HG02943 (cell line): ENCODE measurements at regions not wholly inside any gene's neighbourhood (a gene's known extent, or its start where the extent isn't known, plus 50 kb on each side); places are given as distances from the start of the nearest gene placed in this dataset.

Source experiments
- ATAC-seq: cut with Tn5 transposase; IDR thresholded peaks from one replicate; pipeline ENCODE4 v1.9.1; 2021; ENCODE audit warnings: mild to moderate bottlenecking, low read depth, moderate library complexity; ENCODE audit not compliant: unreplicated experiment

DNA sequence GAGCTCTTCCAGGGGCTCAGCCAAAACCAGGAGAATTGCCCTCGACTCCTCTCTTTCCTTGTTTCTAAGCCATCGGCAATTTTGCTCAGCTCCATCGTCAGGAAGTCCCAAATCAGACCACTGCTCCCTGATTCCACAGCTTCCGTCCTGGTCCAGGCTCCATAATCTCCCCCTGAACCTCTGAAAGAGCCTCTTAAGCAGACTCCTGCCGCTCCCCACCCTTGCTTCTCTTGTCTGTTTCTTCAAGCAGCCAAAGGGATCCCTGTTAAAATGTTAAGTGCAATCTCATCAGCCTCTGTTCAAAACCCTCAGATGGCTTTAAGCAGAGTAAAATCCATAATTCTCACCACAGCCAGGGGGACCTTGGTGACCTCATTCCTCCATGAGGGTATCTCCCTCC lies 244.7 kb upstream of the SPTLC3 start:
- ATAC-seq, result no peak

DNA sequence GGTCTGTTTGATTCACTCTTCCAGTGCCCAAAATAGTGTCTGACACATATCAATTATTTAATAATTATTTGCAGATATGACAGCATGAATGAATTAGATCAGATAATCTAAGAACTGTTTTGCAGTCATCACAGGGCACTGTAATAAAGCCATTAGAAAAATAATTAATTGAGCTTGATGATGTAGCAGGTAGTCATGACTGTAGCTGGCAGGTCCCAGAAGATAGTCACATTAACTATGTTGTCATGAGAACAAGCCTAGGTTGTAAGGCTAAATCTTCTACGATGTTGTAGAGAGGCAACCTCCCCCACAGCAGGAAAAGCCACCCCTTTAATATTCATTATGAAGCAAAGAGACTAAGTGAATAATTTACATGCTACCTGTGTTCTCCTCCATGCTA lies 243.9 kb upstream of the SPTLC3 start:
- ATAC-seq, result no peak

DNA sequence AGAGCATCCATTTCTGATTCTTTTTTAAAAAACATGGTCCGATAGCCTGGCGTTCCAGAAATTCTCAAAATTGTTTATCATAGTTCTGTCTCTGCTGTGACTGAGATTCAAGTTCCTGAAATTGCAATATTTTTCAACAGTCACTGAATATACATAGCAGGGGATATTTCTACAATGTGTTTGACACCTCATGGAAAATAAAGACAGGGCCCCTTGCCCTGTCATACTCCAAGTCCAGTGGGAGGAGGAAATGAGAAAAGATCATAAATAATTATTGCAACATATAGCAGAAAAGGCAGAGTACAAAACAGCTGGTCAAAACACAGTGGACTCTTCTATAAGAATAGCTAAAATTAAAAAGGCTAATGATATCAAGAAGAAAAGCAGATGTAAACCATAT lies 234.8 kb upstream of the SPTLC3 start:
- ATAC-seq, result no peak

DNA sequence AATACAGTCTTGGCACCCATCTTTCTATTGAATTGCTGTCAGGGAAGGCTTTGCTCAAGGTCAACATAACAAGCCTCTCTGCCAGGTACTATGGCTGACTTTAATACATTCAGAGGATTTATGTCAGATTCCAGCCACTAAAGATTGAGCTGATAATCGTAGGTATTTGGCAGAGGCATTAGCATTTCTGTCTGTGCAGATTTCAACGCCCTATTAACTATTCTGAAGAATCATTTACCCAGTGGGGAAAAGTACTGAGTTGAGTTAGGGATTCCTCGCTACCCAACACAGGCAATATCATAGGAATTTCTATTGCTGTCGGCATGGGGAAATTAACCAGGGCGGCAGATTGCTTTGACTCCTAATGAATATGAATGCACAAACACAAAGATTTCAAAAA lies 233.7 kb upstream of the SPTLC3 start:
- ATAC-seq, result no peak

DNA sequence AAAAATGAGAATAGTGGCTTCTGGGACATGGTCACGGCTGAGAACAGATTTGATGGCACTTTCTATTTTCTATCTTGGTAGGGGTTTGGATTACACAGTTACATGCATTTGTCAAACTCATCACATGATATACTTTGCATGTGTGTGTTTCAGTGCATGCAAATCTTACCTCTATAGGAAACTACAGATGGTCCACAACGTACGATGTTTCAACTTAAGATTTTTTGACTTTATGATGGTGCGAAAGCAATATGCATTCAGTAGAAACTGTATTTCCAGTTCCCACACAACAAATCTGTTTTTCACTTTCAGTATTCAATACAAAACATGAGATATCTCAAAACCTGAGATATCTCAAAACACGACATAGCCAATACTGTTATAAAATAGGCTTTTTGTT lies 231.8 kb upstream of the SPTLC3 start:
- no peak for ATAC-seq

DNA sequence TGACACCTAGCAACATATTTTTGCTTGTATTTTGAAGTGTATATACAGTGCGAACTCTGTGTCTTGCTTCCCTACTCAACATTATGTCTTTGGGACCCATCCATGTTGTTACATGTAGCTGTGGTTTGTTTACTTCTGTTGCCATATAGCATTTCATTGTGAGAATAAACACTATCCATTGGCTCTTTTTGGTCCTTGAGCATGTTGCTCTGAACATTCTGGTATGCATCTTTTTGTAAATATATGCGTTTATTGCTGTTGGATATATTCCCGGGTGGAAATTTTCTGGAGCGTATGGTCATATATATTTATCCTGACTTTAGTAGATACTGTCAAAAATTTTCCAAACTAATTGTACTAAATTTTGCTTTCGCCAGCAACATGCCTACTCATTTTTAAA lies 222.5 kb upstream of the SPTLC3 start:
- no peak for ATAC-seq

DNA sequence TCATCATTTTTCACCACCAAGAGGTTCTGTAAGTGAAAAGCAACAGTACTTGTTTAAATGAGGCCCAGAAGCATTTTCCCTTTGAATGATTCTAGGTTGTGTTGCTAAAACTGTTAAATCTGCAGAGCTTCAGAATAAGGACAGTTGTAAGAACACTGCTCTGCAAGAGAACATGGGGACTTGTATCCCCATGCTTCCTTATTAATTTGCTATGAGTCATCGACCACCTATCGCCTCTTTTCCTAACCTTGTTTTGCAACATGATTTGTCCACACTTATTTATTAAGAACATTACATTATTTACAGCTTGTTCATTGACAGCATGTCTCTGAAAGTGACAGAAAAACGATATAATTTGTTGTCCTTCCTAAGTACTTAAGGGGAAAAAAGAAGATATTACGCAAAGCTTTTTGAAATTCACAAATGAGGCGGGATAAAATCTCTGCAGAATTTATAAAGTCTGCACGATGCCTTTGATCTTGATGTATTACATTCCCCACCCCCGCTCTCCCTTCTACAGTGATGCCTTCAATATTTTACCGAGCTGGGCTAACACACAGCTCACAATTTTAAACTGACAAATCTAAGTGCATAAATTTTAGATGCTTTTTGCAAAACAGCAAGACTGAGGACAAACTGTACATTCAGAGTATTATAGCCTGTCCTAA lies 220.0 kb upstream of the SPTLC3 start:
- ATAC-seq, result no peak

DNA sequence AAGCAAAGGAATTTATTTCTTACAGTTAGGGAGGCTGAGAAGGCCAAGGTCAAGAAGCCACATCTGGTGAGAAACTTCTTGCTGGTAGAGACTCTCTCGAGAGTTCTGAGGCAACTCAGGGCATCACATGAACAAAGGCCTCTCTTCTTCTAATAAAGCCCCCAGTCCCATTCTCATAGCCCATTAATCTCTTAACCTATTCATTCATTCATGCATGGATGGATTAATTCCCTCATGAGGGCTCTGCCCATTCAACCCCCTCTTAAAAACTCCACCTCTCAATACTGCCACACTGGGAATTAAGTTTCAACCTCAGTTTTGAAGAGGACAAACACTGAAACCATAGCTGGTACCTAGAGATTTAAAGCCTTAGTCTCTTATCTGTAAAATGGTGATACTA lies 217.9 kb upstream of the SPTLC3 start:
- no peak for ATAC-seq

DNA sequence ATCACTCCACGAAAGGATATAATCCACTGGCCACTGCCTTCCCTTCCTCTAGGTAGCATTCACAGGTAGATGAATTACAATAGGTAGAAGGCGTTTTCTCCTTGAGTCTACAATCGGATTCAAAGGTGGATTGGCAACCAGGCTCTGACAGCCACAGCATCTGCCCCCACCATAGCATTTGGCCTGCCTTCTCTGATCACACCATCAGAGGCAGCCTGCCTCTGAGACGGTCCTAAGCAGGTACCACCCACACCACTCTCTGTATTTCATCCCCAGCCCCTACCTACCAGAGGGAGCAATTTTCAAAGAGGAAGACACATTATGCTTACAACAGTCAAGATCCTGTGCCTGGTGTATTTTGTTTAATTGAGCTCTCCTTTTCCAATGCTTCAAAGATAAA lies 210.5 kb upstream of the SPTLC3 start:
- ATAC-seq, result no peak

DNA sequence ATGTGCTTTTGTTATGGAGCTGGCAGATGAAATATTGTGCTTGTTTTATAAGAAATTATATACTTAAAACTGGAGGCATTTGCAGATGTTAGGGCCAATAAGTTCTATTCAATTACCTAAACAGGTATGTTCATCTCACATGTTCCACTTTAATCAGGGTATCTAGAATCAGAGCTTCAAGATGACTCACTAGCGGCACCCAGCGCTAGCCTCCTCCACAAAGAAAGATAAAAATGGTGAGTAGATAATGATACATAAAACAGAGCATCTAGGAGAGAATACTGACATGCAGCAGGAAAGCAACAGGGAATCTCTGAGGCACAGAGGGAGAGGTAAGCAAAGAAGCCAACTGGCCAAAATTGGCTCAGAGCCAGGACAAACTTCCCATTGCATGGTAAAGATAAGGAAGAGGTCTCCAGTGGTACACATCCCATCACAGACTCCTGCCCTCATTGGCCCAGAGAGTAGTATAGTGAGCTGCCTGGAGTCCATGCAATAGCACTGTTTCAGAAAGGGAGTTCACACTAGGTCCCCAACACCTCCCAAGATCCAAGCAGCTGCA lies 200.7 kb upstream of the SPTLC3 start:
- ATAC-seq, result no peak

DNA sequence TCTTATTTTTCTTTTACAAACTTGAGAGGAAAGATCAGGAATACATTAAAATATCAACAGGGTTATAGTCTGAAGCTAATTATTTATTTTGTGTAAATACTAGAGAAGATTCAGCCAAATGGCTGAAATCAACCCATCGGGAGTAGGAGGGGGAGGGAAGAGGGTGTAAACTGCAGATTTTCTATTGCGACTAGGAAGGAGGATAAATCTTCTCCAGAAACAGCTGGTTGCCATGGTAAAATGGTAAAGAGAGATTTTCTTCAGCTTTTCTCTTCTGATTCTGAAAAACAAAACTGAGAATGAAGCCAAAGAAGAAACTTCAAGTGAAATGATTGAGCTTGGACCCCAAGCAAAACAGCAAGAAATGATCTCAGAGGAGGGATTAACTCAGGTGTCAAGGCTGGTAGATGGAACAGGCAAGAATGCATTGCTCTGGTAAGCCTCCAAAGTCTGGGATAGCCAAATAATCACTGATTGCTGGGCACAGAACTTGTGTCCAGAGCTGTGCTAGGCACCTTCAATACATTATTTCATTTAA lies 193.5 kb upstream of the SPTLC3 start:
- no peak for ATAC-seq

DNA sequence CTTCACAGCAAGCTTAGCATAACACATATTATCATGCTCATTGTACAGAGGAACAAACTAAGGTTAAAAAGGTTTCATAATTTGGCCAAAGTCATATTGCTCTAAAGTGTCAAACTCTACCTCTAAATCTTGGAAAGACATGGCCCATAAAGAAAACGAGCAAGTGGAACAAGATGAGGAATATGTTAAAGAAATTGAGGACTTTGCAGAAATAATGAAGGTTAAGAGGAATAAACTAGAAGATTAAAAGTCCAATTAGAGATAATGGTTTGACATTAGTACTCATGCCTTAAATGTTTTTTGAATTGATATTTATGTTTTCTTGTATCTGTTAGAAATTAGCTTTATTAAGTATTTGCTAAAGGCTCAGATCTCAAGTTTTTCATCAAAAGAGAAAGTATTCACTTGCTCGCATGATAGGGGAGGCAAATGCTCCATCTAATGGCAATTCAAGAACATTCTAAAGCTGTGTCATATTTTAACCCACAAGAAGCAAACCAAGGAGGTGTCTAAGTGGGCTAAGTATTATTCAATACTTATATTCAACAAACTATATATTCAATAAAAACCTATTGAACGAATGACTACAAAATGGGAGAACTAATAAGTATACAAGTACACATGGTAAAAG lies 192.9 kb upstream of the SPTLC3 start:
- ATAC-seq, result no peak

DNA sequence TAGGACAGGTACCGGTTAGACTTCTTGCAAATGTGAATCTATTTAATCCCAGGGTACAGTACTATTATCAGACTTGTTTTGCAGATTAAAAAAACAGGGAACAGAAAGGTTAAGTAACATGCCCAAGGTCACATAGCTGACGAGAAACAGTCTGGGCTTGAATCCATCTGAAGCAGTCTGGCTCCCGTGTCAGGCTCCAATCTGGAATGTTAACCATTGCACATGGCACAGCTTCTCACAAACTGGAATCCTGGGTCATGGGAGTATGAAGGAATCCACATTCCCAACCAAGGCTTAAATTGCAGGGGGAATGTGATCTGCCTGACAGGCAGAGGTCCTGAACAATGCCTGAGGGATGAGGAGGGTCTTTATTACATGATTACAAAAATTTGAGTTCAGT lies 187.5 kb upstream of the SPTLC3 start:
- ATAC-seq, result no peak

DNA sequence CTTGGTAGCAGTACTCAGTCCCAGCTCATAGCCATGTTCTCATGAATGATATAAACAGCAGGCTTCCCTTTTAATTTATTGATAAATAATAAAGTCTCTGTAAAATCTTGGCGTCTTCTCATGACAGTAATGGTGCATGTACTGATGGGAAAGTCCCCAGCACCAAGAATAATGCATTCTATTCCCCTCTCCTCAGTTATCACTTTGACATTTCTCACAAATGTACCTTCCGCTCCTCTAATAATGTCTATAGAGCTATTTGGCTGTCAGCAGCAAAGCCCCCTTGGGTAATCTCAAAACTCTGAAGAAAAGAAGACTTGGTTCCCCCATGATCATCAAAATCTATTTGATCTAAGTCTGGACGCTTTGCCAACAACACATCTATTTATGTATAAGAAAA lies 185.0 kb upstream of the SPTLC3 start:
- ATAC-seq, result no peak

DNA sequence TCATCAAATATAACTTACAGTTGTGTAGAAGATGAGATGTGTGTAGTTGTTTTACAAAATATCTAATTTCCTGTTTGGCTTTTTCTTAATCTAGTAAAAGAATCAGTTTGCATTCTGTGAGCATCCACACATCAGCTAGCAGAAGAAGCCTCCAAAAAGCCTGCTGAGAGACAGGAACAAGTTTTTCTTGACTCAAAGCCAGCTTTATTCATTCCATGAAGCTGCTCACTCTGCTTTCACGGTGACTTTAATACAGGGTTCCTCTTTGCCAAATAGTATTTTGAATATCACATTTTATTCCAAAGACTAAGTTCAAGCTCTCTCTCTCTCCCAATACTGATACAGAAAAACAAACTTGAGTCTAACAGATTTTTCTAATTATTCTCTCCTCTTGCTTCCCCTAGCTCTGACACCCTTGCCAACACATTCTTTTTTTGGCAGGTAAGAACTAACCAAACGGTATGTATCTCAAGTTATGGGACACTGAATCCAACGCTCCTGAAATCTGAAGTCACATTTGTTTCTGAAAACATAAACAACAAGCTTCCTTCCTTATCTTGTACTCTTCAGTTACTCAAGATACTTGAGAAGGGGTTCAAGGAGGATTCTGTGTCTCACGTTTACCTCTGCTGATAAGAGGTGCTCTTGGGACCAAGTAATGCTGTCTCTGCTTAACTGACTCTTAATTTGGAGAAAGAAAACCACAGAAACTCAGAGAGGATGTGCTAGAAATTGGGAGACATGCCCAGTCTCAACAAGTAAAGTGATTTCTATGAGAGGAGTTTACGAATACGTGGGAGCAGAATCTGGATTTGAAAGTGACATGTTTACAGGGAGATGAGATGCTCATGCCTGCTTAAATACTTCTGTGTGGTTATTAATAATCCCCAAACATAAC lies 184.2 kb upstream of the SPTLC3 start:
- no peak for ATAC-seq

DNA sequence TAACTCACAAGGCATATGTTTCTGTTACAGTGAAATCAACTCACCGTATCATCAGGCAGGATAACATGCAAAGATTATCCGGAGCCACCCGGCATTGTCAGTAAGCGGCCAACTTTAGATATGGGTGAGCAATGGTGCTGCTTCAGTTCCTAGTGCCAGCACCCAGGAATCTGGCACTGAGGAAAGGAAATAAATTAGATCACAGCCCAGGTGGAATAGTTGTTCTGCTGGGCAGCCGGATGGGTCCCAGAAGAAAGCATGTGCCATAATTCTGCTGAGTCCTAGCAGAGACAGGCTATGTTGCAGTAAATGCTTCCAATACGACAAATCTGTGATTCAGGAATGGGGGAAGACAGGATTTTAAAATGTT lies 183.6 kb upstream of the SPTLC3 start:
- ATAC-seq, result no peak

DNA sequence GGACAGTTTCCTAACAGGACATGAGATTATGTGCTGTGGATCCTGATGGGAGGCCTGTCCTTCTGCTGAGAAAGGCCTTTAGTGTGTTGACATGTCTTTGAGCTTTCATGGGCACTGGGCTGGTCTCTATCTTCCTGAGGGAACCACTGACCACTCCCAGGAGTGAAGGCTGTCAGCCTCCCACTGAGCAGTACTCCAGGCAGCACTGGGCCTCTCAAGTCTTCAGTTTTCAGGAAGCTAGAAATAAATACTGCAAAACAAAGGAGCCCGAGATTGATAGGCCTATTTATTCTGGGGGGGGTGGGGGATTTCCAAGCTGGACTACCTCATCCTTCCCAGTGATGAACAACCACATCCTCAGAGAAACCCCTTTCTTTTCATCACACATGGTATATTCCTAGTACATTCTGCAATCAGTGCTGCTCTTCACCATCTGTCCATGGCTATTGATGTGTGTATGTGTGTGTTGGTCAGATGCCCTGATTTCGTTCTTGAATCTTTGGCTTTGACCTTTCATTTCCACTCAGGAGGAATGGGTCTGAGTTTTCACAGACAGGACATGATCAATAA lies 180.9 kb upstream of the SPTLC3 start:
- no peak for ATAC-seq

DNA sequence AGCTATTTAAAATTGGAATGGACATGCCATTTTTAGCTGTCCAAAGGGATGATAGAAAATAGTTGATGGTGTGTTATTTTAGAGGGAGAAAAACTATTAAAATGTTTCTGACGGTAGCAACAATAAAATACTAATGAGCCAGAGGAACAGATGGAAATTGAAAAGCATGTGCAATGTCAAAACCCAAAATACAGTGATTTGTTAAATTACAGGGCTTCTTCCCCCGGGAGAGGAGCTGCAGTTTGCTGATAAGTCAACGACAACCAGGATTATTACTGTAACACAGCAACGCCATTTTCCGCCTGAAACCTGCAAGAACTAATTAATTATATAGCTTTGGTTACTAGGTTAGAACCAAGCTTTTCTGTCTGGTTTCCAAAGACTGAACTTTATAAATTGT lies 179.6 kb upstream of the SPTLC3 start:
- ATAC-seq, result no peak

DNA sequence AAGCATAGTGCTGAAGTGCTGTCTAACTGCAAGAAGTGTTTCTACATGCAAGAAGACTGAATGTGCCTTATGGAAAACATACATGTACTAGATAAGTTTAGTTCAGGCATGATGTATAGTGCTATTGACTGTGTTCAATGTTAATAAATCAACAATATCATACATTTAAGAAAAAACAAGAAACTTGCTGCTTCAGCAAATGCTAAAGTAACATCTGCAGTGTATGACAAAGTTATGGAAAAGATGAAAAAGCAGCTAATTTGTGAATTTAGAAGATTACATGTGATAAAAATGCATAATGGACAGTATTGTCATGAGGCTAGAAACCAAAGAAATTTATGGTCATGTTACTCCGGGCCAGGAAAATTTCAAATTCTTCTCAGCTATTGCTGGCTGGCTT lies 174.9 kb upstream of the SPTLC3 start:
- no peak for ATAC-seq

DNA sequence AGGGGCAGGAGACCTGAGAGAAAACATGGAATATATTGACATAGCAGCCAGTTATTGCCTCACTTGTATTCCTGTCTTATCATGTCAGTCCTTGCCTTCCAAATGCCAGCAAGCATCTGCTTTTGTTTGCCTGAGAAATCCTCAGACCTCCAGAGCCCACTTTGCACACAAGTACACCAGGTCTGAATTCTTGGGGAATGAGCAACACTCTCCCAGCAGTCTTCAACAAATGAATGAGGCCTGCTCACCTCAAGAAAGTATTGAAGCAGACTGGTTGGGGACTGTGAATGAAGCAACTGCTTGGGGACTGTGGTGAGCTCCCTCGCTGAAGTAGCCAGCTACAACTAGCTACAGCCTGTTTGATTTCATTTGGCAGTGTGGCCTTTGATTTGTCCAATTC lies 172.8 kb upstream of the SPTLC3 start:
- no peak for ATAC-seq

DNA sequence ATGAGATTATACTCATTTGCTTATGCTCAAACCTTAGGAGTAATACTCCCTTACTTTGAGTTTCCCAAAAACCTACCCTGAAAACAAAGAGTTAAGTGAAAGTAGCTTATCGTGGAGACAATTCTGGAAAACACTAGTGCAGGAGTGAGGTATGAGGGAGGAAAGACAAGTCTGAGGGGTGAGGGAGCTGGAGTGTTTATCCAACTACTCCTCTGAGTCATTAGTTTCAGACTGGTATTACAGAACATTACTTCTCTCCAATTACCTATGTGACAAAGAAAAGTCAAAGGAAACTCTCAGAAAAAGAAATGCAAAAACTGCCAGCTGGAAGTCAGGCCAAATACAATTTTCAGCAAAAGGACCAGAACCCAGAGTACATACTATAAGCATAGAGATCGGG lies 171.1 kb upstream of the SPTLC3 start:
- ATAC-seq, result no peak
